IMR-90 (cell line): ENCODE measurements at regions not wholly inside any gene's neighbourhood (a gene's known extent, or its start where the extent isn't known, plus 50 kb on each side); places are given as distances from the start of the nearest gene placed in this dataset.

ENCODE experiments used
- ATAC-seq: fragments of 200-7000 bp; cut with Tn5 transposase; 2 replicates; pipeline ENCODE4 v1.9.1; 2020; ENCODE audit warnings: low read depth, mild to moderate bottlenecking, moderate library complexity
- BruUV-seq: library from RNA; stranded (reverse); fragments of 400-500 nt; replicated peaks from 2 replicates; lab custom pipeline; 2021; lab: Mats Ljungman, UMichigan
- CTCF ChIA-PET: fragments of 300-600 bp; formaldehyde crosslinking; extraction: SDS; loops from one replicate; lab custom pipeline; 2021; ENCODE audit warnings: antibody characterized with exemption; lab: Yijun Ruan, JAX
- POLR2A ChIA-PET: fragments of 300-600 bp; sonication (Branson Sonifier 250); formaldehyde crosslinking; loops from one replicate; lab custom pipeline; 2022; ENCODE audit warnings: antibody characterized with exemption; ENCODE audit not compliant: unreplicated experiment; lab: Charles Lee
- DNase-seq: peaks from one replicate; pipeline ENCODE4 v3.0.0; 2013
- H2AFZ ChIP-seq: replicated peaks from 2 replicates; pipeline ENCODE3; 2013; ENCODE audit warnings: low read length, mild to moderate bottlenecking; ENCODE audit not compliant: poor library complexity
- H2AK5ac ChIP-seq: 2 replicates; pipeline ENCODE4 v1.6.1; 2013; ENCODE audit warnings: low read depth, low read length, inconsistent platforms
- H2AK9ac ChIP-seq: replicated peaks from 2 replicates; pipeline ENCODE3; 2013; ENCODE audit warnings: mild to moderate bottlenecking, low read depth, low read length, moderate library complexity; ENCODE audit not compliant: poor library complexity
- H2BK120ac ChIP-seq: 2 replicates; pipeline ENCODE4 v1.6.1; 2013; ENCODE audit warnings: low read depth, low read length, inconsistent platforms
- H2BK15ac ChIP-seq: 3 replicates; pipeline ENCODE4 v1.6.1; 2013; ENCODE audit warnings: low read depth, low read length, inconsistent platforms
- H2BK20ac ChIP-seq: 2 replicates; pipeline ENCODE4 v1.6.1; 2013; ENCODE audit warnings: low read depth, mild to moderate bottlenecking, inconsistent platforms, low read length, moderate library complexity
- H2BK5ac ChIP-seq: 2 replicates; pipeline ENCODE4 v1.6.1; 2013; ENCODE audit warnings: mild to moderate bottlenecking, low read depth, low read length, inconsistent platforms; ENCODE audit not compliant: poor library complexity, severe bottlenecking
- H3K14ac ChIP-seq: replicated peaks from 2 replicates; pipeline ENCODE4 v1.6.1; 2013; ENCODE audit warnings: low read depth, low read length, inconsistent platforms
- H3K18ac ChIP-seq: 2 replicates; pipeline ENCODE4 v1.6.1; 2013; ENCODE audit warnings: low read depth, low read length, control low read depth
- H3K23ac ChIP-seq: 2 replicates; pipeline ENCODE4 v1.6.1; 2013; ENCODE audit warnings: low read depth, low read length, inconsistent platforms
- H3K27ac ChIP-seq: 2 replicates; pipeline ENCODE4 v1.5.1; 2013; ENCODE audit warnings: mild to moderate bottlenecking, control low read depth, low read length; ENCODE audit not compliant: insufficient read depth
- H3K27me3 ChIP-seq: 2 replicates; pipeline ENCODE4 v1.6.1; 2013; ENCODE audit warnings: low read length; ENCODE audit not compliant: control insufficient read depth, insufficient read depth
- H3K36me3 ChIP-seq: 2 replicates; pipeline ENCODE4 v1.6.1; 2013; ENCODE audit warnings: low read length, mixed read lengths; ENCODE audit not compliant: control insufficient read depth, insufficient read depth
- H3K4ac ChIP-seq: 2 replicates; pipeline ENCODE4 v1.6.1; 2013; ENCODE audit warnings: low read depth, low read length, inconsistent platforms
- H3K4me1 ChIP-seq: 2 replicates; pipeline ENCODE4 v1.6.1; 2013; ENCODE audit warnings: low read length, mixed read lengths; ENCODE audit not compliant: control insufficient read depth, insufficient read depth
- H3K4me2 ChIP-seq: 2 replicates; pipeline ENCODE4 v1.6.1; 2013; ENCODE audit warnings: low read depth, mild to moderate bottlenecking, control low read depth, low read length, moderate library complexity
- H3K4me3 ChIP-seq: 2 replicates; pipeline ENCODE4 v1.5.1; 2013; ENCODE audit warnings: low read depth, mild to moderate bottlenecking, control low read depth, low read length, moderate library complexity; ENCODE audit not compliant: insufficient read depth
- H3K56ac ChIP-seq: 2 replicates; pipeline ENCODE4 v1.6.1; 2013; ENCODE audit warnings: low read length, inconsistent platforms; ENCODE audit not compliant: insufficient read depth; ENCODE audit errors: extremely low read depth
- H3K79me1 ChIP-seq, 2 experiments: 2 replicates each; pipeline ENCODE4 v1.6.1; 2013; ENCODE audit warnings: low read length in 2 of 2, inconsistent platforms in 1 of 2, low read depth in 1 of 2
- H3K9ac ChIP-seq: 2 replicates; pipeline ENCODE4 v1.6.1; 2013; ENCODE audit warnings: low read depth, low read length, control low read depth
- H3K9me1 ChIP-seq: 2 replicates; pipeline ENCODE4 v1.6.1; 2013; ENCODE audit warnings: low read length, inconsistent platforms; ENCODE audit not compliant: insufficient read depth
- H3K9me3 ChIP-seq: 2 replicates; pipeline ENCODE4 v1.6.1; 2013; ENCODE audit warnings: low read length; ENCODE audit not compliant: control insufficient read depth, insufficient read depth
- H4K20me1 ChIP-seq: 2 replicates; pipeline ENCODE4 v1.6.1; 2013; ENCODE audit warnings: low read length, inconsistent platforms; ENCODE audit not compliant: insufficient read depth
- H4K5ac ChIP-seq: 2 replicates; pipeline ENCODE4 v1.6.1; 2013; ENCODE audit warnings: mild to moderate bottlenecking, low read depth, low read length, control low read depth
- H4K8ac ChIP-seq, 2 experiments: 2 replicates each; pipeline ENCODE4 v1.6.1; 2013; ENCODE audit warnings: low read depth in 2 of 2, low read length in 2 of 2, control low read depth in 1 of 2, inconsistent platforms in 1 of 2
- H4K91ac ChIP-seq: 2 replicates; pipeline ENCODE4 v1.6.1; 2013; ENCODE audit warnings: low read depth, low read length, inconsistent platforms; ENCODE audit not compliant: insufficient read depth
- CEBPB ChIP-seq: IDR thresholded peaks from 2 replicates; pipeline ENCODE4 v1.6.1; 2012; ENCODE audit warnings: low read depth, low read length, improper control_type of control experiment
- MXI1 ChIP-seq: IDR thresholded peaks from 2 replicates; pipeline ENCODE4 v1.6.1; 2012; ENCODE audit warnings: low read depth, mild to moderate bottlenecking, low read length, moderate library complexity, borderline replicate concordance
- POLR2A ChIP-seq: IDR thresholded peaks from 2 replicates; pipeline ENCODE4 v1.6.1; 2012; ENCODE audit warnings: mild to moderate bottlenecking, low read depth, low read length
- SMC3 ChIP-seq: fragments of 150-350 bp; IDR thresholded peaks from 2 replicates; pipeline ENCODE4 v1.6.1; 2016; ENCODE audit warnings: low read depth, mild to moderate bottlenecking, antibody characterized with exemption, low read length, moderate library complexity
- WGBS, 2 experiments: methylation state at CpG; one replicate each; pipeline versions ENCODE4 v1.1.5 to v1.1.7; 2013; ENCODE audit warnings: missing lambda C conversion rate in 2 of 2; ENCODE audit not compliant: insufficient read length in 1 of 2; ENCODE audit errors: extremely low coverage in 2 of 2; 5-methylcytosine and 5-hydroxymethylcytosine counted together
- dilution Hi-C: fragments of 300-500 bp; cut with HindIII; formaldehyde crosslinking; loops from one replicate; pipeline ENCODE4 v1.14.3; 2018; ENCODE audit warnings: low sequenced_read_pairs; ENCODE audit not compliant: unreplicated experiment
- in situ Hi-C: fragments of 300-500 bp; cut with MboI; formaldehyde crosslinking; loops from 3 replicates; pipeline ENCODE4 v1.14.3; 2019; ENCODE audit warnings: low sequenced_read_pairs, inconsistent platforms, mixed read lengths
- intact Hi-C: fragments of 100-400 bp; cut with micrococcal nuclease; formaldehyde crosslinking; loops from 2 replicates; pipeline ENCODE4 v1.10.0; 2022
- TF ChIP-seq, protein P1 (sequence below): fragments of 150-350 bp; IDR thresholded peaks from 2 replicates; pipeline ENCODE4 v1.6.1; 2017; ENCODE audit warnings: mild to moderate bottlenecking, antibody characterized with exemption, low read length, low read depth

DNA sequence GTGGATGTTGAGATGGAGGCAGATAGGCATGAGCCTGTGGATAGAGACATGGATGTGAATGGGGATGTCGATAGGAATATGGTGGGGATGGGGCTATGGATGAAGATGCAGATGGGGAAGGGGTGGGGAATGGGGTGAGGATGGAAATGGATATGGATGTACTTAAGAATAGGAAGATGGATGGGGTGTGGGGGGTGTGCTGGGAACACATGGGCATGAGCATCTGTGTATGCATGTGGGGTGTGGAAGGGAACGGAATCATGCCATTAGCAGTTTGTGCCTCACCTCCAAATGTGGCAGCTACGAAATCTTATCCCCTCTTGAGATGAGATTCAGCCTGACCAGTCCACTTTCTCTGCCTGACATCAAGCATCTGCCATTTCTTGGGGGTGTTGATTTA lies 359.5 kb upstream of the MGMT start:
- H3K36me3 ChIP-seq, result no peaks in the 10 kb centered on the region
- no peaks in the 10 kb centered on the region for H4K20me1 ChIP-seq
- ChIA-PET CTCF (no interaction called here), POLR2A (no interaction called here)
- peaks cover 2% of the 10 kb centered on the region; the same call in 1 of the 2 replicates for H3K27me3 ChIP-seq
- no peak for ATAC-seq
- no peak overlapping the region for H3K9ac ChIP-seq
- no peak overlapping the region for H4K5ac ChIP-seq
- no peaks in the 10 kb centered on the region for H3K9me1 ChIP-seq
- no peak overlapping the region for H3K18ac ChIP-seq
- no peak for DNase-seq
- no peaks in the 10 kb centered on the region for H3K79me1 ChIP-seq
- intact Hi-C loops, result no loop called here
- dilution Hi-C loops, result no loop called here
- no peak overlapping the region for H3K23ac ChIP-seq
- H3K4me2 ChIP-seq, result no peak overlapping the region
- H3K27ac ChIP-seq, result no peak overlapping the region
- H4K91ac ChIP-seq, result no peak overlapping the region
- peaks cover 4% of the 10 kb centered on the region for H3K9me3 ChIP-seq
- TF ChIP-seq POLR2A, result no peak
- TF ChIP-seq MXI1, result no peak
- TF ChIP-seq, protein P1, sequence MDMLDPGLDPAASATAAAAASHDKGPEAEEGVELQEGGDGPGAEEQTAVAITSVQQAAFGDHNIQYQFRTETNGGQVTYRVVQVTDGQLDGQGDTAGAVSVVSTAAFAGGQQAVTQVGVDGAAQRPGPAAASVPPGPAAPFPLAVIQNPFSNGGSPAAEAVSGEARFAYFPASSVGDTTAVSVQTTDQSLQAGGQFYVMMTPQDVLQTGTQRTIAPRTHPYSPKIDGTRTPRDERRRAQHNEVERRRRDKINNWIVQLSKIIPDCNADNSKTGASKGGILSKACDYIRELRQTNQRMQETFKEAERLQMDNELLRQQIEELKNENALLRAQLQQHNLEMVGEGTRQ, result no peak
- TF ChIP-seq SMC3, result no peak
- no peak for TF ChIP-seq CEBPB
- 0% methylated on average over 1 of the region's 3 CpGs; no CpG with 5 or more reads in 1 of the 2 experiments for WGBS, 2 experiments
- H3K4me3 ChIP-seq, result no peak overlapping the region
- H2BK15ac ChIP-seq, result no peak overlapping the region
- no TSS peak for BruUV-seq
- no peak overlapping the region for H2BK20ac ChIP-seq
- H2AK5ac ChIP-seq, result no peak overlapping the region
- no peak overlapping the region for H2AK9ac ChIP-seq
- H3K56ac ChIP-seq, result no peak overlapping the region
- no peak overlapping the region for H2AFZ ChIP-seq
- H4K8ac ChIP-seq, result no peak overlapping the region
- no peak overlapping the region for H2BK120ac ChIP-seq
- no peak overlapping the region for H3K4ac ChIP-seq
- peaks cover 8% of the 10 kb centered on the region for H3K4me1 ChIP-seq
- H2BK5ac ChIP-seq, result no peak overlapping the region
- in situ Hi-C loops, result no loop called here
- no peak overlapping the region for H3K14ac ChIP-seq
